ENCODE measurements at regions not wholly inside any gene's neighbourhood (a gene's known extent, or its start where the extent isn't known, plus 50 kb on each side); places are given as distances from the start of the nearest gene placed in this dataset.

GRCh38 chr4:125112536-125112935 lies 202.2 kb upstream of the FAT4 start:
- TF ChIP-seq EZH2 (IDR thresholded peaks at IDR 0.05; ENCODE audit: low read depth) (no peak), CTCF (conservative IDR thresholded peaks at IDR 0.05) (no peak)
- ChIA-PET POLR2A (ENCODE audit: unreplicated experiment) (no interaction called here), CTCF (no interaction called here)
- H3K27me3 ChIP-seq (ENCODE audit: insufficient read depth, low read depth) = no peaks in the 10 kb centered on the region
- no peaks in the 10 kb centered on the region for H3K36me3 ChIP-seq (ENCODE audit: low read depth)
- H3K79me2 ChIP-seq (ENCODE audit: low read depth) = no peaks in the 10 kb centered on the region
- H3K9me3 ChIP-seq (ENCODE audit: insufficient read depth, low read depth) = 0 out of 2 replicates have a peak, but pooled peaks cover under 1% of the 10 kb centered on the region
- no peaks in the 10 kb centered on the region for H4K20me1 ChIP-seq (ENCODE audit: insufficient read depth)
- no peak overlapping the region for H3K4me2 ChIP-seq
- no TSS peak for BruUV-seq (replicated peaks)
- DNase-seq = no peak
- H3K27ac ChIP-seq = no peak overlapping the region
- no peak overlapping the region for H3K4me3 ChIP-seq
- H2AFZ ChIP-seq = peak overlapping the region; percentile 58
- no peaks in the 10 kb centered on the region; the same call in 1 of the 2 replicates for H3K9me2 ChIP-seq (ENCODE audit: insufficient read depth)
- no peaks in the 10 kb centered on the region for H3K4me1 ChIP-seq (replicated peaks; ENCODE audit: insufficient read depth)
- intact Hi-C loops (cut with micrococcal nuclease; ENCODE audit: unreplicated experiment) = no loop called here
- H3F3A ChIP-seq (ENCODE audit: insufficient read depth, low read depth) = no peaks in the 10 kb centered on the region

DNA sequence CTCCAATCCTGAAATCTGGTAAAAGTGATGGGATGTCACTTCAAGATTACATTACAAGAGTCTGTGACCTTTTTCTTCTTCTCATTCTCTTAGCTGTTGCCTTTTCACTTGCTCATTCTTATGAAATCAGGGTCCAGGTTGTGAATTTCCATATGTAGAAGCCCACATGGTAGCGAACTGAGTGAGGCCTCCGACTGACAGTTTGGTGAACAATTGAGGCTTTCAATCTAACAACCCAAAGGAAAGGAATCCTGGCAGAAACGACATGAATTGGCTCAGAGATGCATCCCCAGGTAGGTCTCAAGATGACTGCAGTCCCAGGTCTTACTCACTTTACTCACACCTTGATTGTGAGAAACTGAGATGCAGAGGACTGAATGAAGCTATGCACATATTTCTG lies 203.4 kb upstream of the FAT4 start:
- no peak overlapping the region for H3K4me3 ChIP-seq
- 0 out of 2 replicates have a peak, but pooled peaks cover 6% of the 10 kb centered on the region for H3K9me3 ChIP-seq (ENCODE audit: insufficient read depth, low read depth)
- no peaks in the 10 kb centered on the region for H3K36me3 ChIP-seq (ENCODE audit: low read depth)
- no peaks in the 10 kb centered on the region for H3F3A ChIP-seq (ENCODE audit: insufficient read depth, low read depth)
- H3K27me3 ChIP-seq (ENCODE audit: insufficient read depth, low read depth) = no peaks in the 10 kb centered on the region
- CTCF ChIA-PET = no interaction called here
- BruUV-seq (replicated peaks) = no TSS peak
- H3K79me2 ChIP-seq (ENCODE audit: low read depth) = no peaks in the 10 kb centered on the region
- no peaks in the 10 kb centered on the region for H4K20me1 ChIP-seq (ENCODE audit: insufficient read depth)
- POLR2A ChIA-PET (ENCODE audit: unreplicated experiment) = no interaction called here
- no peak for DNase-seq
- H3K4me1 ChIP-seq (replicated peaks; ENCODE audit: insufficient read depth) = no peaks in the 10 kb centered on the region
- 0 out of 2 replicates have a peak overlapping the region, but pooled peaks have one; percentile 53 for H2AFZ ChIP-seq
- H3K27ac ChIP-seq = no peak overlapping the region
- no peak overlapping the region for H3K4me2 ChIP-seq
- no peaks in the 10 kb centered on the region; the same call in 1 of the 2 replicates for H3K9me2 ChIP-seq (ENCODE audit: insufficient read depth)
- no peak for TF ChIP-seq EZH2 (IDR thresholded peaks at IDR 0.05; ENCODE audit: low read depth)
- TF ChIP-seq CTCF (conservative IDR thresholded peaks at IDR 0.05) = no peak
- intact Hi-C loops (cut with micrococcal nuclease; ENCODE audit: unreplicated experiment) = no loop called here

DNA sequence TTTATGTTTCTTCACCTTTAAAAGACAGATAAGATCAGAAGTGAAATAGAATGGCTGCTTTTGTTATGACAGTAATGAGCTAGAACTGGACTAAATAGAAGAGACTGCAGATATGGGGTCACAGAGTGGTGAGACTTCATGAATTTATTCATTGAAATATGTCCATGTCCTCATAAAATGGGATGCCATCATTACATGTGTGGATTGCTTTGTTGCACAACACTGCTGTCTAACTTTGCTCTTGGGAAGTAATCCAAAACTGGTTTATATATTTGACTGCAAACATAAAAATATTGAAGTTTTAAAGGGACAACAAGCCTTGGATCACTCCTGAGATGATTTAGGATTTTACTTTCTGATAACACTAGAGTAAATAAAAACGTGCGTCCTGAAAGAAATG lies 209.2 kb upstream of the FAT4 start:
- Histone ChIP-seq H3K9me2 (ENCODE audit: insufficient read depth) (no peaks in the 10 kb centered on the region), H3K4me2 (no peak overlapping the region), H3K4me1 (replicated peaks; ENCODE audit: insufficient read depth) (peaks cover 11% of the 10 kb centered on the region; the same call in 1 of the 2 replicates), H4K20me1 (ENCODE audit: insufficient read depth) (no peaks in the 10 kb centered on the region), H3K27me3 (ENCODE audit: insufficient read depth, low read depth) (no peaks in the 10 kb centered on the region), H3F3A (ENCODE audit: insufficient read depth, low read depth) (no peaks in the 10 kb centered on the region), H2AFZ (no peak overlapping the region), H3K4me3 (no peak overlapping the region), H3K36me3 (ENCODE audit: low read depth) (no peaks in the 10 kb centered on the region), H3K79me2 (ENCODE audit: low read depth) (no peaks in the 10 kb centered on the region), H3K9me3 (ENCODE audit: insufficient read depth, low read depth) (0 out of 2 replicates have a peak, but pooled peaks cover 6% of the 10 kb centered on the region), H3K27ac (no peak overlapping the region)
- TF ChIP-seq CTCF (conservative IDR thresholded peaks at IDR 0.05) (no peak), EZH2 (IDR thresholded peaks at IDR 0.05; ENCODE audit: low read depth) (no peak)
- CTCF ChIA-PET = no interaction called here
- BruUV-seq (replicated peaks) = no TSS peak
- intact Hi-C loops (cut with micrococcal nuclease; ENCODE audit: unreplicated experiment) = no loop called here
- POLR2A ChIA-PET (ENCODE audit: unreplicated experiment) = no interaction called here
- no peak for DNase-seq
